ENCODE measurements at regions not wholly inside any gene's neighbourhood (a gene's known extent, or its start where the extent isn't known, plus 50 kb on each side); places are given as distances from the start of the nearest gene placed in this dataset.
"Not testable (repeated sequence)": the region's sequence is repeated elsewhere in the genome, so short reads cannot be mapped to it uniquely, and the experiment has no call there.

GRCh38 chr11:38751421-38751820 lies 2153.4 kb upstream of the RAG2 start:
- Mint-ChIP-seq H3K4me1 (ENCODE audit: low read depth) (peaks cover 2% of the 10 kb centered on the region), H3K27me3 (no peaks in the 10 kb centered on the region), H3K27ac (no peak overlapping the region), H3K36me3 (ENCODE audit: insufficient read depth) (no peaks in the 10 kb centered on the region), H3K4me3 (ENCODE audit: low read depth) (no peak overlapping the region), H3K9me3 (ENCODE audit: low read depth) (no peaks in the 10 kb centered on the region)
- TF ChIP-seq CTCF (IDR thresholded peaks at IDR 0.05; ENCODE audit: unreplicated experiment) = no peak
- no peak for DNase-seq (ENCODE audit: low spot score, unreplicated experiment)

GRCh38 chr11:38746516-38746915 lies 2148.5 kb upstream of the RAG2 start:
- not testable (repeated sequence) for H3K27me3 Mint-ChIP-seq; H3K9me3 Mint-ChIP-seq (ENCODE audit: low read depth); H3K4me1 Mint-ChIP-seq (ENCODE audit: low read depth); H3K36me3 Mint-ChIP-seq (ENCODE audit: insufficient read depth); H3K4me3 Mint-ChIP-seq (ENCODE audit: low read depth); DNase-seq (ENCODE audit: low spot score, unreplicated experiment); H3K27ac Mint-ChIP-seq

GRCh38 chr11:38723361-38723760 lies 2125.3 kb upstream of the RAG2 start:
- Mint-ChIP-seq H3K4me3 (ENCODE audit: low read depth) (no peak overlapping the region), H3K27me3 (no peaks in the 10 kb centered on the region), H3K4me1 (ENCODE audit: low read depth) (no peaks in the 10 kb centered on the region), H3K9me3 (ENCODE audit: low read depth) (peaks cover 7% of the 10 kb centered on the region), H3K27ac (no peak overlapping the region), H3K36me3 (ENCODE audit: insufficient read depth) (no peaks in the 10 kb centered on the region)
- TF ChIP-seq CTCF (IDR thresholded peaks at IDR 0.05; ENCODE audit: unreplicated experiment) = no peak
- no peak for DNase-seq (ENCODE audit: low spot score, unreplicated experiment)

GRCh38 chr11:38721586-38722315 lies 2123.7 kb upstream of the RAG2 start:
- Mint-ChIP-seq H3K36me3 (ENCODE audit: insufficient read depth) (no peaks in the 10 kb centered on the region), H3K27me3 (no peaks in the 10 kb centered on the region), H3K4me1 (ENCODE audit: low read depth) (no peaks in the 10 kb centered on the region), H3K9me3 (ENCODE audit: low read depth) (peaks cover 3% of the 10 kb centered on the region), H3K4me3 (ENCODE audit: low read depth) (no peak overlapping the region), H3K27ac (no peak overlapping the region)
- DNase-seq (ENCODE audit: low spot score, unreplicated experiment) = no peak
- no peak for TF ChIP-seq CTCF (IDR thresholded peaks at IDR 0.05; ENCODE audit: unreplicated experiment)

- no peak overlapping the region for H3K4me3 Mint-ChIP-seq (ENCODE audit: low read depth)
- no peaks in the 10 kb centered on the region for H3K4me1 Mint-ChIP-seq (ENCODE audit: low read depth)
- DNase-seq (ENCODE audit: low spot score, unreplicated experiment) = no peak
- H3K36me3 Mint-ChIP-seq (ENCODE audit: insufficient read depth) = no peaks in the 10 kb centered on the region
- peak overlapping the region; percentile 49 for H3K27ac Mint-ChIP-seq
- H3K27me3 Mint-ChIP-seq = no peaks in the 10 kb centered on the region
- TF ChIP-seq CTCF (IDR thresholded peaks at IDR 0.05; ENCODE audit: unreplicated experiment) = no peak
- no peaks in the 10 kb centered on the region for H3K9me3 Mint-ChIP-seq (ENCODE audit: low read depth)
Measured at GRCh38 chr11:38718659-38719058, 2120.6 kb upstream of the RAG2 start.

- H3K4me3 Mint-ChIP-seq (ENCODE audit: low read depth) = no peak overlapping the region
- no peaks in the 10 kb centered on the region for H3K9me3 Mint-ChIP-seq (ENCODE audit: low read depth)
- TF ChIP-seq CTCF (IDR thresholded peaks at IDR 0.05; ENCODE audit: unreplicated experiment) = no peak
- DNase-seq (ENCODE audit: low spot score, unreplicated experiment) = no peak
- no peak overlapping the region for H3K27ac Mint-ChIP-seq
- no peaks in the 10 kb centered on the region for H3K4me1 Mint-ChIP-seq (ENCODE audit: low read depth)
- H3K27me3 Mint-ChIP-seq = no peaks in the 10 kb centered on the region
- no peaks in the 10 kb centered on the region for H3K36me3 Mint-ChIP-seq (ENCODE audit: insufficient read depth)
Measured at GRCh38 chr11:38718049-38718448, 2120.0 kb upstream of the RAG2 start.
